ENCODE measurements at regions not wholly inside any gene's neighbourhood (a gene's known extent, or its start where the extent isn't known, plus 50 kb on each side); places are given as distances from the start of the nearest gene placed in this dataset.

DNA sequence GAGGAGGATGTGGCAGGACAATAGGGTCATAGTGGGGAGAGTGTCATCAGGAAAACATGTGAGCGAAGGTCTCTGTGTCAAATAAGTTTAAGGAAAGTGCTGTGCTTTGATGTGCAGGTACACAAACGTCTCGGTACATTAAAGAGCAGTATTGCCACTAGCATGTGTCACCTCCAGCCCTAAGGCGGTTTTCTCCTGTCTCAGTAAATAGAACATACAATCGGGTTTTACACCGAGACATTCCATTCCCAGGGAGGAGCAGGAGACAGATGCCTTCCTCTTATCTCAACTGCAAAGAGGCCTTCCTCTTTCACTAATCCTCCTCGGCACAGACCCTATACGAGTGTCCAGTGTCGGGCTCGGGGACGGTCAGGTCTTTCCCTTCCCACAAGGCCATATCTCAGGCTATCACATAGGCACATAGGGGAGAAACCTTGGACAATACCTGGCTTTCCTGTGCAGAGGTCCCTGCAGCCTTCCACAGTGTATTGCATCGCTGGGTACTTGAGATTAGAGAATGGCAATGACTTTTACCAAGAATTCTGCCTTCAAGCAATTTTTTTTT lies 684.5 kb downstream of the PDHA2 start:
- TF ChIP-seq, protein P1, sequence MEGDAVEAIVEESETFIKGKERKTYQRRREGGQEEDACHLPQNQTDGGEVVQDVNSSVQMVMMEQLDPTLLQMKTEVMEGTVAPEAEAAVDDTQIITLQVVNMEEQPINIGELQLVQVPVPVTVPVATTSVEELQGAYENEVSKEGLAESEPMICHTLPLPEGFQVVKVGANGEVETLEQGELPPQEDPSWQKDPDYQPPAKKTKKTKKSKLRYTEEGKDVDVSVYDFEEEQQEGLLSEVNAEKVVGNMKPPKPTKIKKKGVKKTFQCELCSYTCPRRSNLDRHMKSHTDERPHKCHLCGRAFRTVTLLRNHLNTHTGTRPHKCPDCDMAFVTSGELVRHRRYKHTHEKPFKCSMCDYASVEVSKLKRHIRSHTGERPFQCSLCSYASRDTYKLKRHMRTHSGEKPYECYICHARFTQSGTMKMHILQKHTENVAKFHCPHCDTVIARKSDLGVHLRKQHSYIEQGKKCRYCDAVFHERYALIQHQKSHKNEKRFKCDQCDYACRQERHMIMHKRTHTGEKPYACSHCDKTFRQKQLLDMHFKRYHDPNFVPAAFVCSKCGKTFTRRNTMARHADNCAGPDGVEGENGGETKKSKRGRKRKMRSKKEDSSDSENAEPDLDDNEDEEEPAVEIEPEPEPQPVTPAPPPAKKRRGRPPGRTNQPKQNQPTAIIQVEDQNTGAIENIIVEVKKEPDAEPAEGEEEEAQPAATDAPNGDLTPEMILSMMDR (IDR thresholded peaks at IDR 0.05; ENCODE audit: borderline replicate concordance, control extremely low read depth, extremely low read depth, insufficient read depth, missing control alignments), result no peak
- no peak for DNase-seq (ENCODE audit: low spot score)
- in situ Hi-C loops (cut with MboI; ENCODE audit: low sequenced_read_pairs, unreplicated experiment), result no loop called here

DNA sequence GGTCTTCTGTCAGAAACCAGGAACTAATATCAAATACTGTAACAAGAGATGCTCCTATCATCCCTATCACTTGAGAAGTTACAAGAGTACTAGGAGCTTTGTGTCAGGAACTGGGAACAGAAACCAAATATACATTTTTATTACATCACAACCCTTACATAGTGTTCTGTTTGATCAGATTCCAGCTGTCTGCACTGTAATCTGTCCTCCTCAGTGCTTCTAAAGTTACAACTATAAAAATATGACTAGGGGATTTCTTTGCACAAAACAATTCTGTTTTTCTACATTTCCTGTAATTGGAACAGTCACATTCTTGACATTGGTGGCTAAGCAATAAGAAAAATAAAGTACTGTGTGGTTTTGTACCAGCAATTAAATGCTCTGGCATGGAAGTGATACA lies 686.0 kb downstream of the PDHA2 start:
- in situ Hi-C loops (cut with MboI; ENCODE audit: low sequenced_read_pairs, unreplicated experiment), result no loop called here
- TF ChIP-seq, protein P1 (IDR thresholded peaks at IDR 0.05; ENCODE audit: borderline replicate concordance, control extremely low read depth, extremely low read depth, insufficient read depth, missing control alignments), result no peak
- no peak for DNase-seq (ENCODE audit: low spot score)

DNA sequence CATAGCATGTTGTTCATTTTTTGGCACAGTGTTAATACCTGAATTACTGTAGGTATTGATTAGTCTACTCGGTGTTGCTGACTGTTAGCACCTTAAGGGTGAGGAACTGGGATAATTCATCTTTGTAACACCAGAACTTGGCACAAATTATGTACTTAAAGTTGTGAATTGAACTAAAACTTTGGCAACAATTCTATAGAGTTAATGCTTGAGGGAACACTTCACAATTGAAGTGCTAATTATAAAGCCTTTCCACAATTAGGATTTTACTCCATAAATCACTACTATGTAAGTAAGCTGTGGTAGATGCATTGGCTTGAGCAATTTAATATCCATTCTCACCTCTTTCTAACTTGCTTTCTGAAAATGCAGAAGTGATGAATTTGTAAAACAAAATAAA lies 686.7 kb downstream of the PDHA2 start:
- in situ Hi-C loops (cut with MboI; ENCODE audit: low sequenced_read_pairs, unreplicated experiment), result no loop called here
- TF ChIP-seq, protein P1 (IDR thresholded peaks at IDR 0.05; ENCODE audit: borderline replicate concordance, control extremely low read depth, extremely low read depth, insufficient read depth, missing control alignments), result no peak
- no peak for DNase-seq (ENCODE audit: low spot score)

DNA sequence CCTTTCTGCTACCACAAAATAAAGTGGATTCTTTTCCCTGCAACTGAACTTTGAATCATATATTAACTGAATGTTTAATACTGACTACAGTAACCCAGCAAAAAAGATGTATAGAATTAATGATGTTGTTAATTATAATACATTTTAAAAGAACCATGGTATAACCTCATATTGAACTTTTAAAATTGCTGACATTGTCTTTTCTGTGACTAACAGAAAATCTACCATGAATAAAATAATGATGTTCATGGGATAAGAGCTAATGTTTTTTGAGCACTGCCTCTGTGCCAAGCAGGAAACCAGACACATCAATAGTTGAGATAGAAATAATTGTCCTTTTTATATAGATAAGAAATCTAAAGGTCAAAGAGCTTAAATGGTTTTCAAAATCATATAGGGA lies 691.9 kb downstream of the PDHA2 start:
- TF ChIP-seq, protein P1 (IDR thresholded peaks at IDR 0.05; ENCODE audit: borderline replicate concordance, control extremely low read depth, extremely low read depth, insufficient read depth, missing control alignments), result no peak
- no peak for DNase-seq (ENCODE audit: low spot score)
- in situ Hi-C loops (cut with MboI; ENCODE audit: low sequenced_read_pairs, unreplicated experiment), result no loop called here

DNA sequence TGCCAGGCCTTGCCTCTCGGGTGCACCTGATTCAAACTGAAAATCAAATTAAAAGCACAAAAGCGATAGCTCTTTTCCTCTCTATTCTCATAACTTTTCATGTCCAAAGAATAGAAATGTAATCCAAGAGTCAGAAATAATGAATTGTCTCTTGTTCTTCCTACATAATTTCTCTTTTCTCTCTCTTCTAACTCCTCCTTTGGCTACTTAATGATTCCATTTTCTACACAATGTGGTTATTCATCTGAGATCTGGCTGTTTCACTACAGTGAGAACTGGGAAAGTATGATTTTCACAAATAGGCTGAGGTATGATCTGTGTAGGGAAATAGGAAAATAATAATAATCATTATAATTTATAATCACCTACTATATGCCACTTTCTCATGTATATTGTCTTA lies 703.5 kb downstream of the PDHA2 start:
- in situ Hi-C loops (cut with MboI; ENCODE audit: low sequenced_read_pairs, unreplicated experiment), result no loop called here
- TF ChIP-seq, protein P1 (IDR thresholded peaks at IDR 0.05; ENCODE audit: borderline replicate concordance, control extremely low read depth, extremely low read depth, insufficient read depth, missing control alignments), result no peak
- DNase-seq (ENCODE audit: low spot score), result no peak

DNA sequence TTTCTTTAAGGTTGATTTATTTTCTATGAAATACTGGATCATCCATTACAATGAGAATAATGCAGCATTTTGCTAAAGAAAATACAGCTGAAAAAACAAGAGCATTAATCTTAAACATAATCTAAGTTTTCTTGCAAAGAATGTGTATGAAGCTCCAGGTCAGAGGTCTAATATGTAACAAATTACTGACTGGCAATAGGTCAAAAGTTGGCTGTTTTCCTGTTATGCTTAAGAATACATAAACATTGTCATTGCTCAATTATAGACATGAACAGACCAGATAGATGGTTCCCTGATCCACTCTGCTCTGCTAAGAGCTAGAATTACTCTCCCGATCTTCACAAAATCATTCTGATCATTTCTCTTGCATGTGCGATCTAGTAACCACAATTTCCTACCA lies 718.6 kb downstream of the PDHA2 start:
- TF ChIP-seq, protein P1 (IDR thresholded peaks at IDR 0.05; ENCODE audit: borderline replicate concordance, control extremely low read depth, extremely low read depth, insufficient read depth, missing control alignments), result no peak
- no peak for DNase-seq (ENCODE audit: low spot score)
- in situ Hi-C loops (cut with MboI; ENCODE audit: low sequenced_read_pairs, unreplicated experiment), result no loop called here

DNA sequence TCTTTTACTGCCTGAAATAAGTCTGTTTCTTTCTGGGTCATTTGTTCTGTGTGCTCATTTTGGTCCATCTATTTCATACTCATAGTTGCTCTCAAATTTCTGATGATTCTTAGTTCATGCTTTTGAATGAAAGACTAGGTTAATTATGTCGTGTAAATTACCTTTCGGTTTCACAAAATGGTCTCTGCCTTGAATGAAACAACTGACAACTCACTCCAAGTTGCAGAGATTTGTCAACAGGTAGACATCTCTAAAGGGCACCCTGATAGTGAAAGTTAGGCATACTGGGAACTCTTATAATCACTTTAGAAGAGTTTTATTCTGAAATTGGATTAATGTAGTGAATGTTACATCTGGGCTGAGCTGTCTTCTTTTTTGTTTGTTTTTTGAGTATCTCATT lies 726.9 kb downstream of the PDHA2 start:
- TF ChIP-seq, protein P1 (IDR thresholded peaks at IDR 0.05; ENCODE audit: borderline replicate concordance, control extremely low read depth, extremely low read depth, insufficient read depth, missing control alignments), result no peak
- no peak for DNase-seq (ENCODE audit: low spot score)
- in situ Hi-C loops (cut with MboI; ENCODE audit: low sequenced_read_pairs, unreplicated experiment), result no loop called here

All from GM13976 (cell line).